Peyer's patch (tissue), 4 donors: ENCODE measurements at regions not wholly inside any gene's neighbourhood (a gene's known extent, or its start where the extent isn't known, plus 50 kb on each side); places are given as distances from the start of the nearest gene placed in this dataset.

ENCODE experiments used
- POLR2A ChIP-seq, 2 donors: fragments of 450-650 bp; IDR thresholded peaks; one replicate each; pipeline ENCODE4 v1.5.1; 2017; ENCODE audit warnings: antibody characterized with exemption in 2 of 2, mild to moderate bottlenecking in 2 of 2, moderate library complexity in 2 of 2
- TF ChIP-seq, protein P1 (sequence below), 6 experiments: fragments of 450-650 bp in 4 of 6; fragments of 200-600 bp in 2 of 6; sonication (generic) in 1 of 6; IDR thresholded peaks; one replicate each; pipeline ENCODE4 v1.5.1; 2017 to 2019; ENCODE audit warnings: antibody characterized with exemption in 6 of 6, mild to moderate bottlenecking in 3 of 6, moderate library complexity in 1 of 6

DNA sequence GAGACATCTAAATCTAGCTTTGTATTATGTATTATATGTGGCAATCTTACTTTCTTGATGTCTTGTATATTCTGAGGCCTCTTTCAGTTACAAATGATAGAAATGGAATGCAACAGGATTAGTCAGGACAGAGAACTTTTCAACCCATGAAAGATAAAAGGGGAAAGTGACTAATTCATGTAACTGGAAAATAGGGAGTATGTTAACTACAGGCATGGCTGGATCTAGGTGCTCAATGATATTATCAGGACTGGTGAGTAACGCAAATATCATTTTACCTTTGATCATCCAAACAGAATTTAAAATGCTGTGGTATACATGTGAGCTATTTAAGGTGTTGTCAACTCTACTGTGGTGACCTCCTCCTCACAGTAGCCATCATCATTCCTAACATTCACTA, 215.7 kb upstream of the GLRA1 start:
- TF ChIP-seq, protein P1, sequence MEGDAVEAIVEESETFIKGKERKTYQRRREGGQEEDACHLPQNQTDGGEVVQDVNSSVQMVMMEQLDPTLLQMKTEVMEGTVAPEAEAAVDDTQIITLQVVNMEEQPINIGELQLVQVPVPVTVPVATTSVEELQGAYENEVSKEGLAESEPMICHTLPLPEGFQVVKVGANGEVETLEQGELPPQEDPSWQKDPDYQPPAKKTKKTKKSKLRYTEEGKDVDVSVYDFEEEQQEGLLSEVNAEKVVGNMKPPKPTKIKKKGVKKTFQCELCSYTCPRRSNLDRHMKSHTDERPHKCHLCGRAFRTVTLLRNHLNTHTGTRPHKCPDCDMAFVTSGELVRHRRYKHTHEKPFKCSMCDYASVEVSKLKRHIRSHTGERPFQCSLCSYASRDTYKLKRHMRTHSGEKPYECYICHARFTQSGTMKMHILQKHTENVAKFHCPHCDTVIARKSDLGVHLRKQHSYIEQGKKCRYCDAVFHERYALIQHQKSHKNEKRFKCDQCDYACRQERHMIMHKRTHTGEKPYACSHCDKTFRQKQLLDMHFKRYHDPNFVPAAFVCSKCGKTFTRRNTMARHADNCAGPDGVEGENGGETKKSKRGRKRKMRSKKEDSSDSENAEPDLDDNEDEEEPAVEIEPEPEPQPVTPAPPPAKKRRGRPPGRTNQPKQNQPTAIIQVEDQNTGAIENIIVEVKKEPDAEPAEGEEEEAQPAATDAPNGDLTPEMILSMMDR (IDR thresholded peaks at IDR 0.05): no peak
- no peak for TF ChIP-seq POLR2A (IDR thresholded peaks at IDR 0.05)
